ENCODE measurements at regions not wholly inside any gene's neighbourhood (a gene's known extent, or its start where the extent isn't known, plus 50 kb on each side); places are given as distances from the start of the nearest gene placed in this dataset.
"Not testable (repeated sequence)": the region's sequence is repeated elsewhere in the genome, so short reads cannot be mapped to it uniquely, and the experiment has no call there.

GRCh38 chr22:36083056-36083455 is 54.4 kb upstream of the RBFOX2 start:
- Histone ChIP-seq H3K79me2 (ENCODE audit: control insufficient read depth, insufficient read depth, low read length) (no peaks in the 10 kb centered on the region), H3K23ac (ENCODE audit: low read length) (no peak overlapping the region), H2AK5ac (ENCODE audit: low read length) (no peak overlapping the region), H3K27ac (ENCODE audit: low read depth, low read length) (no peak overlapping the region), H4K8ac (ENCODE audit: low read depth, low read length) (no peak overlapping the region), H3K56ac (ENCODE audit: low read length) (no peak overlapping the region), H3K4me3 (ENCODE audit: low read length) (no peak overlapping the region), H3K4ac (ENCODE audit: low read depth, low read length) (no peak overlapping the region), H2BK15ac (replicated peaks; ENCODE audit: low read depth) (no peak overlapping the region), H3K18ac (ENCODE audit: low read length) (no peak overlapping the region), H4K5ac (ENCODE audit: low read length) (no peak overlapping the region), H3K4me1 (ENCODE audit: control insufficient read depth, low read depth, low read length) (no peaks in the 10 kb centered on the region), H2BK120ac (ENCODE audit: low read depth, low read length) (no peak overlapping the region), H2BK5ac (ENCODE audit: low read length) (no peak overlapping the region), H3K27me3 (ENCODE audit: insufficient read depth, low read length, poor library complexity) (no peaks in the 10 kb centered on the region), H3K79me1 (ENCODE audit: low read length) (no peaks in the 10 kb centered on the region), H3K9ac (ENCODE audit: low read length) (no peak overlapping the region), H3K36me3 (ENCODE audit: control insufficient read depth, insufficient read depth, low read length) (no peaks in the 10 kb centered on the region), H3K4me2 (ENCODE audit: low read length) (no peak overlapping the region)
- no CpG with 5 or more reads among the region's 10 CpGs for WGBS (ENCODE audit: extremely low coverage, insufficient coverage, low lambda C conversion rate)
- DNase-seq = no peak

- no peak overlapping the region for H2BK120ac ChIP-seq (ENCODE audit: low read depth, low read length)
- no peaks in the 10 kb centered on the region for H3K27me3 ChIP-seq (ENCODE audit: insufficient read depth, low read length, poor library complexity)
- no peak overlapping the region for H3K4me3 ChIP-seq (ENCODE audit: low read length)
- no peak overlapping the region for H3K4ac ChIP-seq (ENCODE audit: low read depth, low read length)
- no CpG with 5 or more reads among the region's 6 CpGs for WGBS (ENCODE audit: extremely low coverage, insufficient coverage, low lambda C conversion rate)
- no peak overlapping the region for H3K4me2 ChIP-seq (ENCODE audit: low read length)
- no peaks in the 10 kb centered on the region for H3K79me2 ChIP-seq (ENCODE audit: control insufficient read depth, insufficient read depth, low read length)
- no peak overlapping the region for H3K23ac ChIP-seq (ENCODE audit: low read length)
- no peaks in the 10 kb centered on the region for H3K36me3 ChIP-seq (ENCODE audit: control insufficient read depth, insufficient read depth, low read length)
- H2AK5ac ChIP-seq (ENCODE audit: low read length) = no peak overlapping the region
- no peak for DNase-seq
- no peaks in the 10 kb centered on the region for H3K4me1 ChIP-seq (ENCODE audit: control insufficient read depth, low read depth, low read length)
- no peak overlapping the region for H3K56ac ChIP-seq (ENCODE audit: low read length)
- no peak overlapping the region for H3K9ac ChIP-seq (ENCODE audit: low read length)
- no peak overlapping the region for H3K18ac ChIP-seq (ENCODE audit: low read length)
- H3K79me1 ChIP-seq (ENCODE audit: low read length) = no peaks in the 10 kb centered on the region
- H2BK15ac ChIP-seq (replicated peaks; ENCODE audit: low read depth) = no peak overlapping the region
- no peak overlapping the region for H4K5ac ChIP-seq (ENCODE audit: low read length)
- no peak overlapping the region for H2BK5ac ChIP-seq (ENCODE audit: low read length)
- H3K27ac ChIP-seq (ENCODE audit: low read depth, low read length) = no peak overlapping the region
- H4K8ac ChIP-seq (ENCODE audit: low read depth, low read length) = no peak overlapping the region
These were observed 52.4 kb upstream of the RBFOX2 start for GRCh38 chr22:36081023-36081431.

GRCh38 chr22:36080281-36080680 is 51.7 kb upstream of the RBFOX2 start:
- not testable (repeated sequence) for H3K27ac ChIP-seq (ENCODE audit: low read depth, low read length)

DNA sequence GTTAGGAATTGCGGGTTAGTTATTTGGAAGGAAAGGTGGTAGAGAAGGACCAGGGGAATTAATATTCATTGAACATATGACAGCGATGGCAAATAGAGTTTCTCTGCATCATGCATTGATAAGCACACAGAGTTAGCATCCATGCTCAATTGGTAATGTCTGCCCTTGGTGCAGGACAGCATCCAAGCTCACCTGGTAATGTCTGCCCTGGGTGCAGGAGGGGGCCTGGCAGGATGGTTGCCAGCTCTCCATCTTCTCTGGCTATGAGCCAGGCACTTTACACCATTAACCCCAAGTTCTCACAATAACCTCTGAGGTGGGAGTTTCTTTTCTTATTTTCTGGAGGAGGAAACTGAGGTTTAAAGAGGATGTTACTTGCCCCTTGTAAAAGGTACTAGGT is 50.4 kb upstream of the RBFOX2 start:
- no CpG with 5 or more reads among the region's 2 CpGs for WGBS (ENCODE audit: extremely low coverage, insufficient coverage, low lambda C conversion rate)
- no peak overlapping the region for H2BK15ac ChIP-seq (replicated peaks; ENCODE audit: low read depth)

More at GRCh38 chr22:36080281-36080680, 51.7 kb upstream of the RBFOX2 start:
- not testable (repeated sequence) for H3K23ac ChIP-seq (ENCODE audit: low read length); H3K4ac ChIP-seq (ENCODE audit: low read depth, low read length); H4K5ac ChIP-seq (ENCODE audit: low read length); H3K36me3 ChIP-seq (ENCODE audit: control insufficient read depth, insufficient read depth, low read length); H3K18ac ChIP-seq (ENCODE audit: low read length); H2BK15ac ChIP-seq (replicated peaks; ENCODE audit: low read depth); H2AK5ac ChIP-seq (ENCODE audit: low read length); H3K27me3 ChIP-seq (ENCODE audit: insufficient read depth, low read length, poor library complexity); DNase-seq; H4K8ac ChIP-seq (ENCODE audit: low read depth, low read length); H3K56ac ChIP-seq (ENCODE audit: low read length); H3K79me1 ChIP-seq (ENCODE audit: low read length); H2BK5ac ChIP-seq (ENCODE audit: low read length); H2BK120ac ChIP-seq (ENCODE audit: low read depth, low read length); H3K4me3 ChIP-seq (ENCODE audit: low read length); H3K4me1 ChIP-seq (ENCODE audit: control insufficient read depth, low read depth, low read length); H3K79me2 ChIP-seq (ENCODE audit: control insufficient read depth, insufficient read depth, low read length); H3K9ac ChIP-seq (ENCODE audit: low read length); H3K4me2 ChIP-seq (ENCODE audit: low read length)

More for the DNA sequence above, 50.4 kb upstream of the RBFOX2 start:
- H2BK5ac ChIP-seq (ENCODE audit: low read length) = no peak overlapping the region
- H3K27ac ChIP-seq (ENCODE audit: low read depth, low read length) = no peak overlapping the region
- no peak overlapping the region for H3K4me3 ChIP-seq (ENCODE audit: low read length)
- no peak overlapping the region for H3K18ac ChIP-seq (ENCODE audit: low read length)
- H4K8ac ChIP-seq (ENCODE audit: low read depth, low read length) = no peak overlapping the region
- H3K23ac ChIP-seq (ENCODE audit: low read length) = no peak overlapping the region
- H3K36me3 ChIP-seq (ENCODE audit: control insufficient read depth, insufficient read depth, low read length) = no peaks in the 10 kb centered on the region
- no peak overlapping the region for H3K9ac ChIP-seq (ENCODE audit: low read length)
- no peak overlapping the region for H2AK5ac ChIP-seq (ENCODE audit: low read length)
- no peak for DNase-seq
- H3K79me2 ChIP-seq (ENCODE audit: control insufficient read depth, insufficient read depth, low read length) = no peaks in the 10 kb centered on the region
- H3K4ac ChIP-seq (ENCODE audit: low read depth, low read length) = no peak overlapping the region
- H3K4me1 ChIP-seq (ENCODE audit: control insufficient read depth, low read depth, low read length) = no peaks in the 10 kb centered on the region
- H2BK120ac ChIP-seq (ENCODE audit: low read depth, low read length) = no peak overlapping the region
- no peak overlapping the region for H3K4me2 ChIP-seq (ENCODE audit: low read length)
- H3K79me1 ChIP-seq (ENCODE audit: low read length) = no peaks in the 10 kb centered on the region
- H3K56ac ChIP-seq (ENCODE audit: low read length) = no peak overlapping the region
- H4K5ac ChIP-seq (ENCODE audit: low read length) = no peak overlapping the region
- no peaks in the 10 kb centered on the region for H3K27me3 ChIP-seq (ENCODE audit: insufficient read depth, low read length, poor library complexity)

Measured in mesendoderm (in vitro differentiated cells).